ENCODE measurements at regions not wholly inside any gene's neighbourhood (a gene's known extent, or its start where the extent isn't known, plus 50 kb on each side); places are given as distances from the start of the nearest gene placed in this dataset.
"Not testable (repeated sequence)": the region's sequence is repeated elsewhere in the genome, so short reads cannot be mapped to it uniquely, and the experiment has no call there.

- no peak for DNase-seq
Measured at GRCh38 chr5:144013816-144014215, 156.6 kb downstream of the YIPF5 start.

DNA sequence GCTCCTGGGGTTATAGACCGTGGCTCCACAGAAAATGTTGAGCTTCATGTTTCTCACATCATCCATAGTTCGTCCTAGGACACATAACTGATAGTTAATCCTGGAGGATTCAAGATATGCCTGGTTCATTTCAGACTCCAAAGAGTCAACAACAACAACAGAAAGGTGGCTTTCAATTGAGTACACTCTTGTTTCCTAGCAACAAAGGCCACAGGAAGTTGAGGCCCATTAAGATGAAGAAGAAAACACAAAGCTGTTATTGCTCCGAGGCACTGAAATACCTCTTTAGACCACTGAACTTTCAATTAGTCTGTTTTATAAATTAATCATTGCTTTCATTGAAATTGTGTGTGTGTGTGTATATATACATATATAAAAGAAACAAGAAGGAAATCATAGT is 154.5 kb downstream of the YIPF5 start:
- DNase-seq: no peak

DNA sequence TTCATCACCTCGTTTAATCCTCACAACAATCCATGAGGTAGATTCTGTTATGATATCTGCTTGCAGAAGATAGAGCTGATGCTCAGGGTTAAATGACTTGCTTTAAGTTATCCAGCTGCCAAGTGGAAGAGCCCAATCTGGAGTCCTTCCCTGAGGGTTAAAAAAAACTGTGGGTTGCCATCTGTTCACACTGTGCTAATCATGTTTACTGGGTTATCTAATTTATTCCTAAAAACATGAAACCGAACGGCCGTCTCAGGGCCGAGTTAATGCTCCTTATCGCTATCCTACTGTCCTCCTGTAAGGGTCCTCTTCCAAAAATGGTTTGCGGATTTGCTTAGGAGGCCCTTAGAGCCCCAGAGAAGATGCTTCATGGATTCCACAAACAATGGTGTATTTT is 153.3 kb downstream of the YIPF5 start:
- DNase-seq: peak; percentile 83

DNA sequence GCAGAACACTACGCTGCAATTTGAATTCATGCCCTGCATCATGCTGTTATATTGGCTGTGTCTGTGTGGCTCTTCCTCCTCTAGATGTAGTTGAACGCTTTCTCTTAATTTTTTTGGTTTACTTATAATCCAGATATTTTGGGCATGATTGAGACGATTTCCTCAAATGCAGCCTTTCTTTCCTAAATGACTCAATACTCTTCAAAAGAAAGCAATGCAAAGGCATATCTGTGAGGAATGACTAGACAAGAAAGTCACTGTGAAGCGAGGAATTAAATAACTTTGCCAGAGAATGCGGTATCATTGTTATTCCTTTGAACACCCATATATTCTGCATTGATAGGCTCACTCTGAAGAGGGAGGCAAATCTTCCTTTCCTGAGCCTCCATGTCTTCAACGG is 152.8 kb downstream of the YIPF5 start:
- DNase-seq: no peak

DNA sequence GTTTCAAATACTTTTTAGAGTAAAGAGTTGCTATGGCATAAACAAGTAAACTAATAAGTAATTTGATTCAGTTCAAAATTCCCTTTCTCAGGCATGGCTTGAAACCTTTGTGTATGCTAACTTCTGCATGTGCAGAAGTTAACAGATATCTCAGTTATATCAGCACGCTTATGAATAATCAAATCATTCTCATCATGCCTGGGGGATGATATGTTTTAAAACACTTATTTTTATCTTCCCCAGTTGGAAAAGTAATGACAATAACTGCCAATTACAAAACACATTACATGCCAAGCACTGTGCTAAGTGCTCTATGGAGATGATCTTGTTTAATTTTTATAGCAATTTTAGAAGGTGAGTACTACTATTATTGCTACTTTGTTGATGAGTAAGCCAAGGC is 146.4 kb downstream of the YIPF5 start:
- DNase-seq: no peak

DNA sequence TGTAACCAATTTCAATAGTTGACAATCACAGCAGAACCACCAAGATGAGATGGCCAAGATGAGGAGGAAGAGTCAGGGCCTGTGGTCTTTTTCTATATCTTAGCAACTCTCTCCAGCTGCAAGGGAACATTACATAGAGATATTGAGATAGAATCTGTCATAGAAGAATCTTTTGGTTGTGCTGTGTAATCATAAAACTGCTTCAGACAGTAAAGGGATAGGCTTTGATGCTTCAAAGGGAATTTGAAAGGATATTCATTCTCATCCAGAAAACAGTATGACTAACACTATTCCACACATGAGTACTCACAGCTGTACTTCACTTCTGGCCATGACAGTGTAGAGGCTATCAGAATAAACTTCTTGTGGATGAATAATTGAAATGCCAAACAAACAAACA is 145.9 kb downstream of the YIPF5 start:
- no peak for DNase-seq

GRCh38 chr5:144026286-144026685 is 144.2 kb downstream of the YIPF5 start:
- no peak for DNase-seq

- peak; percentile 21 for DNase-seq
Measured at GRCh38 chr5:144028058-144028457, 142.4 kb downstream of the YIPF5 start.

DNA sequence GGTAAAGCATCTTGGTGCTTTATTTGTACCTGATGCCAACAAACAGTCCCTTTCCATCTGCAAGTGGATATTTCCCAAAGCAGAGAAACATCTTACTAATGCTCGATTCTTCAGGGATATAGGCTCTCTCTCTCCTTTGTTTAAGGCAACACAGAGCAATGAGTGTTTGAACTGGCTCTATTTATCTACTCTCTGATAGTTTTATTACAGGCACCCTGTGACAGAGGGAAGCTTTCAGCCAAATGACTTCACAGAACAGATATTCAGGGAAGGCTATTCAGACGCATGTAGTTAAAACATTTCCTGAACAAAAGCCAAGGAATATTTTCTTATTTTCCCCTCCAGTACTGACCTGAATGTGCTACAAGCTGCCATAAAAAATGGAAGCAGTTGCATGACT is 141.8 kb downstream of the YIPF5 start:
- peak; percentile 14 for DNase-seq

DNA sequence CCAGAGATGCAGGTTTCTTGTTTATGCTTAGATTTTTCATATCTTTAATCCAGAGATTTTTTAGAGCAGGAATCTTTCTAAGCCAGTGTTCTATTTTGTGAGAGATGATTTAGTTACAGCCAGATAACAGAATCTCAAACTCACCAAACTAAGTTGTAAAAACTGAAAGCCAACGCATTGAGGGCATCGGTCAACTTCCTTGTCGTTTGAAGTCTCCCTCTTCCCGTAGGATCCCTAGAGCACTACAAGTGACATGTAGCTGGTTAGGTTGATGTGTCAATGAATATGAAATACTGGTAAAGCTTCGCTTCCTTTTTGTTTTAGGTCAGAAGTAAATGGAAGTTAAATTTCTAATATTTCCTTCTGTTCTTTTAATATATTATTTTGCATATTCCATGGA is 139.6 kb downstream of the YIPF5 start:
- DNase-seq: no peak

DNA sequence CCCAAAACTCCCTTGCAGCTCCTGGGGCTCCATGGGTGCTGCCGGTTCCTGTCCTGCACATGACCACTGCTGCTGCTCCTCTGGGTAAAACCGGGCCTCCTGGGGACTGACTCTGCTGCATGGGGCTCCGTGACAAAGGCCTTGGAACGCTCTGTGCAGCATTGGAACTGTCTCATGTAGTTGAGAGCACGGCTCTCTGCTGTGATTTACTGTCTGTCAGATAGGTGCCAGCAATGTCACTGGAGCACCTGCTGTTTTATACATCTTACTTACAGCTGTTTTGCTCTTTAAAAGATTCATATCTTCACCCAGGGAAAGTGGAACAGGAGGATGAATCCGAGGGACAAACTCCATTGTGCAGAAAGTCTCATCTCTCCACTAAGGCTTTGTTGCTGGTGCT is 138.1 kb downstream of the YIPF5 start:
- no peak for DNase-seq

DNA sequence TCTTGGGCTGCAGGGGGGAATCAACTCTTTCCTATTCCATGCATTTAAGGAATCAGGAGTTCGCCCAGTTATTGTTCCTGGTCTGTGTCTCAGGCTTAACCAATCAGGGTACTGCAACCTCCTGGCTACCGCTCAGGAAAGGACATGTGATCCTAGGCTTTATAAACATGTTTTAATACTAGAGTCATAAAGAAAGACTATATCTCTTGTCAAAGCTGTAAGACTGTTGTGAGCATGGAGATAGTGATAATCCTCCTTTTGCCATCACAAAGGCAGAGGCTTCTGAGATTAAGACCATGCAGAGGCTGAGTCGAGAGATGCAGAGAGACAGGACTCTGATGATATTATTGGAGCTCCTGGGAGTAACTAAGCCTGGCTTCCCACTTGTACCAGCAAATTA is 137.0 kb downstream of the YIPF5 start:
- no peak for DNase-seq

DNA sequence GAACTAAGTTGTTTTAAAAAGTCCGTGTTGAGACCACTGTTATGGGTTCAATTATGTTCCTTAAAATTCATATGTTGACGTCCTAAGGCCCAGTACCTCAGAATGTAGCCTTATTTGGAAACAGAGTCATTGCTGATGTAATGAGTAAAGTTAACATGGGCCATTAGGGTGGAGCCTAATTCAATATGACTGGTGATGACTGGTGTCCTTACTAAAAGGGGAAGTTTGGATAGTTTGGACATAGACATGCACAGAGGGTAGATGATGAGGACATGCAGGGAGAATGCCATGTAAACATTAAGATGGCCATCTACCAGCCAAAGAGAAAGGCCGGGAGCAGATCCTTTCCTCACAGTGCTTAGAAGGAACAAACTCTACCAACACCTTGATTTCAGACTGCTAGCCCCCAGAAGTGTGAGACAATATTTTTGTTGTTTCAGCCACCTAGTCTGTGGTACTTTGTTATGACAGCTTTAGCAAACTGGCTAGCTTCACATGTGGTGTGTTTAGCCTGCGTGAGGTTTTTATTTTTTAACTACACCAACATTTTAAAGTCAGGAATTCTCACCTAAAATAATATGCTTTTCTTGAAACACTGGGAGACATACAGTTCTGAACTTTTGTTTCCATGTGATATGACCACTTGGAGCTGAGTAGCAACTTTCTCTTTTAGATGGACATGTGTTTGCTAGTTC is 135.3 kb downstream of the YIPF5 start:
- DNase-seq: no peak

DNA sequence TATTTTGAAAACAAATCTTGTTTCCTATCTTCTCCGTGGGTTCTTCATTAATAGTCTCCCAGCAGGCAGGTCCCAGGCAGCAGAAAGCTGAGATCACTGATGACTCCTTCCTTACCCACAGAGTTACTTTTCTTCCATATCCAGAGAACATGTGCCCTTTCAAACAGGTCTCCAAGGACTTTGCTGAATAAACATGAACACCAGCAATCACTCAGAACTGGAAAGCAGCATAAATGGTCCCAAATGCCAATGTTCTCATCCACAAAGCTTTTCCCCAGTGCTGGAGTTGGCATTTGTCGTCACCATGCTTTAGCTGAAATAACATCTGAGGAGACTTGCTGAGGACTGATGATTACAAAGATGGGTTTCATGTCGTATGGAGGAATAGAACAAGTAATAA is 134.0 kb downstream of the YIPF5 start:
- DNase-seq: no peak

GRCh38 chr5:144040615-144041305 is 129.7 kb downstream of the YIPF5 start:
- no peak for DNase-seq

GRCh38 chr5:144042156-144042555 is 128.3 kb downstream of the YIPF5 start:
- no peak for DNase-seq

DNA sequence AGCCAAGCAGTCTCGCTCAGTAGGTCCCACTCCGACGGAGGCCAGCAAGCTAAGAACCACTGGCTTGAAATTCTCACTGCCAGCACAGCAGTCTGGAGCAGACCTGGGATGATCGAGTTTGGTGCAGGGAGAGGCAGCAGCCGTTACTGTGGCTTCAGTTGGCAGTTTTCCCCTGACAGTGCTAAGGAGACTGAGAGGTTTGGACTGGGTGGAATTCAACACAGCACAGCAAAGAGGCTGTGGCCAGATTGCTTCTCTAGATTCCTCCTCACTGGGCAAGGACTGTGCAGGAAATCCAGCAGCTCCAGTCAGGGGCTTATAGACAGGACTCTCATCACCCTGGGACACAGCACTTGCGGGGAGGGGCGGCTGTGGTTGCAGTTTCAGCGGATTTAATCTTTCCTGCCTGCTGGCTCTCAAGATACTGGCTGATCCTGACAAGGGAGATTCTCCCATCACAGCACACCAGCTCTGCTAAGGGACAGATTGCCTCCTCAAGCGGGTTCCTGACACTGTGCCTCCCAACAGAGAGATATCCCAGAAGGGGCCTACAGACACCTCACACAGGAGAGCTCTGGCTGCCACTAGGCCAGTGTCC is 122.1 kb downstream of the YIPF5 start:
- no peak for DNase-seq

GRCh38 chr5:144055391-144055790 is 115.1 kb downstream of the YIPF5 start:
- not testable (repeated sequence) for DNase-seq

DNA sequence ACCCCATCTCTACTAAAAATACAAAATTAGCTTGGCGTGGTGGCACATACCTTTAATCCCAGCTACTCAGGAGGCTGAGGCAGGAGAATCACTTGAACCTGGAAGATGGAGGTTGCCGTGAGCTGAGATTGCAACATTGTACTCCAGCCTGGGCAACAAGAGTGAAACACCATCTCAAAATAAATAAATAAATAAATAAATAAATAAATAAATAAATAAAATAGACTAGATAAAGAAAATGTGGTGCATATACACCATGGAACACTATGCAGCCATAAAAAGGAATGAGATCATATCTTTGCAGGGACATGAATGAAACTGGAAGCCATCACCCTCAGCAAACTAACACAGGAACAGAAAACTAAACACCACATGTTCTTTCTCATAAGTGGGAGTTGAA is 110.4 kb downstream of the YIPF5 start:
- DNase-seq: not testable (repeated sequence)

GRCh38 chr5:144060598-144060997 is 109.9 kb downstream of the YIPF5 start:
- DNase-seq: no peak

- no peak for DNase-seq
Measured at GRCh38 chr5:144065786-144066185, 104.7 kb downstream of the YIPF5 start.

GRCh38 chr5:144072518-144072927 is 97.9 kb downstream of the YIPF5 start:
- no peak for DNase-seq

GRCh38 chr5:144076521-144077083 is 93.9 kb downstream of the YIPF5 start:
- no peak for DNase-seq

GRCh38 chr5:144083185-144083584 is 87.3 kb downstream of the YIPF5 start:
- DNase-seq: no peak

All from NCI-H1694 treated with DMSO at 0.1 percent for 48 hours (cell line).